HG02981 (cell line): ENCODE measurements at regions not wholly inside any gene's neighbourhood (a gene's known extent, or its start where the extent isn't known, plus 50 kb on each side); places are given as distances from the start of the nearest gene placed in this dataset.

Experiments
- ATAC-seq: cut with Tn5 transposase; IDR thresholded peaks from one replicate; pipeline ENCODE4 v1.9.1; 2021; ENCODE audit warnings: mild to moderate bottlenecking, moderate library complexity; ENCODE audit not compliant: unreplicated experiment

DNA sequence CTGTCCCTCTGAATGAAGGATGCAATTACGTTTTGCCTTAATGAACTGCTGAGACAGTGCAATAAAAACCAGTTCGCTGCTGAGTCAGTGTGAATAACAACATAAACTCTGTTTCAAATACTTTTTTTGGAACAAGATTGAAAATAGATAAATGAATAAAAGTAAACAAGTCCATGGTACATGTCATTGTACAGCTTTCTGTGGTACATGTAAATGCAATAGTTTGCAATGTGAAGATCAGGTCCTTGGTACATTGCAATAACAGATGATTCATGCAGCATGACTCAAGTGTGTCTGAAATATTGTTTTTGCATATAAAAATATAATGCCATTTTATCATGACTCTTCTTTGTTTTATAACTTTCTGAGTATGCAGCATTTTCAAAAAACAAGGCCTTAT, 193.4 kb upstream of the PACRGL start:
- no peak for ATAC-seq

DNA sequence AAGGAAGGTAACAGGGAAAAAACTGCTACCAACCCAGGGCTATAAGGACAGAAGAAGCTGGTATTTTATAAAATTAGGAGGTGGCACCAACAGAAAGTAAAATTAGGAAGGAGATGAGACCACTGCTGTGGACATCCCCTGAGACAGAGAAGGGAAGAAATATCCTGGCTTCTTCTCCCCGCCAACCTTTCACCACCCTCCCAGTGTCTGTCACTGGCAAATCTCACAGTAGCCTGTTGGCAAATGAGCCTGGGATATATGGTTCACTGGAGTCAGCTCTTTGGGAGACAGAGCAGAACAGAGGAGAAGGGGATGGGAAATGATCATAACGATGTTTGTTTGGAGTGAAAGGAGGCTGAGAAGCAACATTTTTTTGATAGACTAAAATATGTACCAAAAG, 190.9 kb upstream of the PACRGL start:
- no peak for ATAC-seq

DNA sequence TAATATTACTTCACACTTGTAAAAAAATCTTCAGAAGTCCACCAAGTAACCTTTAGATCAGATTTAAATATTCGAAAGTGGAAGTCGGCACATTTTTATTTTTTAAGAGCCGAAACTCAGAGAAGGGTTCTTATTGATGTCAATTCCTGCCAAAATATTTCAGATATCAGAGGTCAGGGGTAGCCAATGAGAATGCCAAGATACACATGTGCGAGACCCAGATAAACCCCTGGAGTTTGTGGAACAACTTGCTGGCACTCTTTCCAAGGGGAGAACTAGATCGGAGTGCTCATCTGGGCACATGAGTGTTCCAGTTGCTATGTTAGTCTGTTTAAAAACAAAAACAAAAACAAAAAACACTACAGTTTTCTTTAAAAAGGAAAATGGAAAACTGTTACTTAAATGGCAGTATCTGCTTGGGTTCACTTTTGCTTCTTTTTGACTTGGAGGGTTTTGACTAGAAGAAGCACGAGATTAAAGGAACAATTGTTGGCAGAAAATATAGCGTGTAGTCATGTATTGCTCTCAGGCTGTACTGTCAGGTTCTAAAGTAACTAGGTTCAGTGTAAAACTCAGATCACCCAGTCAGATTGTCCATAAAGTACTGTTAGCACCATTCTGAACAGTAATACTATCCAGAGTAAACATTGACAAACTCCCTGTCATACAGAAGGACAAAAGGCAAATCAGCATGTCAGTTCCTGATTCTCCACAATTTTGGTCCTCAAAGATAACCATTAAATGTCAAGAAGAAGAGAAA, 188.0 kb upstream of the PACRGL start:
- no peak for ATAC-seq

DNA sequence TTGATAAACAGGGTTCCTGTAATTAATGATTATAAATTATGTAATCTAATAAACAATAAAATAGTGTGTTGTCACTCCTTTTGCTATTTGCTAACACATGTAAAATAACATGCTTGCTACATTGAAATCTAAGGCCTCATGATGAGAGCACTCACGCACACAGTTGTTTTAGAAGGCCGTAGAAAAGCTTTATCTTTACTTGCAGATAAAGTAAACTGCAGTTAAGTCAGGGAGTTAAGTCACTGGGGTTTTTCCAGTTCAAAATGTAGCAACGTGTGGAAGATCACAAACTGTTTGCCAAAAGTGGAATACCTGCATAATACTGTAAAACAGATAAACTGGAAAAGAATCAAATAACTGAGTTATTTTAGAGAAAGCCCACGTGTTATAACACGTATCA, 187.3 kb upstream of the PACRGL start:
- ATAC-seq = no peak

DNA sequence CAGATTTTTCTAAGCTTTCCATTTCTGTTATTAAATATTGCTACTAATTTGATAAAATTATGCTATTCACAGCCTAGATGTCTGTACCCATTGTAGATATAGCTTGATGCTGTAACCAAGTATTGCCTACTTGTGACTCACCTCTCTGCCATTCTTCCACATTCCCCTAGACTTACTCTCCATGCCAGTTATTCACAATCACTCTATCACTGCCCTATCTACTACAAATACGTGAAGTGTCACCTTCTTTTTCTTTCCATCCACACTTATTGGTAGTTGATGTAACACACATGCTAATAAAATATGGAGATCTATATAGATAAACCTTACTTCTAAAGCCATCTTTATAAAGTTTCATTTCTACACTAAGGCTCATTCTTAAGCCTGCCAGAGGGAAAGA, 179.4 kb upstream of the PACRGL start:
- ATAC-seq = no peak

DNA sequence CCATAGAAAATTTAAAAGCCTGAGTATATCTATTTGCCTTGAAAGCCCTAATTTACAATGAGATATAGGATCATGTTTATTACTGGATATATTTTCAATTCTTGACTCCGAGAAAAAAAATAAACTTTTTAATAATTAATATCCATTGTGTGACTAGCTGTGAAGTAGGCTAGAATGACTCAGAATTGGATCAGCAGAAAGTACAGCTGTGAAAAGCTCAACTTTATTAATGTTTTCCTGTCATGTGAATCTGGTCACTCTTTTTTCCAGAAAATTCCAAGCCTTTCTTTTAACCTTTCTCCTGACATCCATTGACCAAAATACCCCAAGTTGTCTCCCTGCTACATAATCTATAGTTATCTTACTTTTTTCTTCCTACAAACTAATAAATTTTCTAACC, 171.8 kb upstream of the PACRGL start:
- no peak for ATAC-seq

DNA sequence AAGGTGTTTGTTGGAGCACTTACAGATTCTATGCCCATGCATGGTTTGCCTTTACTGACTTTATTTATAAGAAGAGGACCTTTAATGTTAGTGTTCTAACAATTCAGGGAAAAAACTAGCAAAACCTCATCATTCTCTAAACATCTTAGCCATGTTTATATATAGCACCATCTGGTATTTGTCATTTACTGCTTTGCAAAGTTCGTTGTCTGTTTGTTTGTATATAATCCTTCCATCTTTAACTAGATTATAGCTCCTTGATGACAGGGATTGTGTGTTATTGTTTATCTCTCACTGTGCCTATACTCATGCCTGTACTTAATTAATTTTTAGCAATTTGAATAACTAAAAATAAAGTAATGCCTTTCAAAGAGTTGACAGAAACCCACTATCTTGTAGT, 170.6 kb upstream of the PACRGL start:
- ATAC-seq = no peak

DNA sequence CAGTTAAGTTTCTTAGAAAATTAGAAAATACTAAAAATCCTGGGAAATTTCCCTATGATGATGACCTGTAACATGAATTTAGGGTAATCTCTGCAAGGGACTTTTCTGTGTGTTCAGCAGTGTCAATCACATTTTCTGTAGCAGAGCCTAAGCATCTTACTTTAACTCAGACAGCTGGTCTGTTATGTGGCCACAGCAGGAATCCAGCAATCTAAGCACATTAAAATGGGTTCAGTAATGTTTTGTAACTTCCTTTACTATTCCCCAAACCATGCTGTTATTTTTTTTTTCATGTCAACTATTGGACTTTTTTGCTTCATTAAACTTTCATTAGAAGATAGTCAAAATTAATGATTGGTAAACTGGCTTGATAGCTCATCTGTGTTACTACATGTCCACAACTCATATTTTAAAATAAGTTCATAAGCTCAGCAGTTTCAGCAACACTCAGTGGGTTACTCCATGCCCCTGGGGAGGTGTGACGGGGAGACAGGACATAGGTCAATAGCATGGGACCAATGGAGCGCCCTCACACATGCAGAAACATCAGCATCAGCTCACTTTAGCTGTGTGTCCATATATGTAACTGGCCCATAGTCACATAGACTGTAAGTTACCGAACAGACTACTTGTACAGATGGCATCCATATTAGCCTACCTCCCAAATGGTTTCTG, 168.0 kb upstream of the PACRGL start:
- ATAC-seq = no peak

DNA sequence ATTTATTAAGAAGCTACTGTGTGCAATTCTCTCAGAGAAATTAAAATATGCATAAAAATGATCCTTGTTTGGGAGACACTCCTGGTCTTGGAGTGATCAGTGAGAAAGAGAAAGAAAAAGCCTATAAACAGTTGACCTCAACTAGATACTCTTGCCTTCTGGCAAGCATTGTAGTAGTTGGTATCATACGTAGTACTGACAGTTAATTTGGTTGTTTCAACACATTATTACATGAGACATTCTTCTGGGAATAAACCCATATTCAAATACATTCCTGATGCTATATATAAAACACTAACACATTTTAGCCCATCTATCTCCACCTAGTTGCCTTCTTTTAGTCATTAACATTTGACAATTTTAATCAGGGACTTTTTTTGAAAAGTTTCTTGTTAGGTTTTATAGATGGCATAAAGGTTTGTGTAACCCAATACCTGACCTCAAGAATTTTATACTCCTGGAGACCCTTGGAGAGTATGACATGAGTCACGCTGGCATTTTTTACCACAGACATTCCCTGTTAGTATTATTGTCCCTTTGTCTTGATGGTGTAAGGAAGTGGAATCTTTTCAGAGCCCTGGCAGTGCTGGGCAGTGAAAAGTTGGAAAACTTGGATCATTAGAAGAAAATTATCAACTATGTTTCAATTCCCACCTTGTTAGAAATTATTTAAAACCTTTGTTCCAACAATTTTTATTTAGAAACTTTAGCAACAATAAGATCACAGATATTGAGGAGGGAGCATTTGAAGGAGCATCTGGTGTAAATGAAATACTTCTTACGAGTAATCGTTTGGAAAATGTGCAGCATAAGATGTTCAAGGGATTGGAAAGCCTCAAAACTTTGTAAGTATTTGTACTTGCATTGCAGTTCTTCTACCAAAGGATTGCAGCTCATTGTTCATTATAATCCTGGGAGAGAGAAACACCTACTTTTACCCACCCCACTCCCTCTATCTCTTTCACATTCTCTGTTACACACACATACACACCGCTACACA, 167.1 kb upstream of the PACRGL start:
- ATAC-seq = no peak

DNA sequence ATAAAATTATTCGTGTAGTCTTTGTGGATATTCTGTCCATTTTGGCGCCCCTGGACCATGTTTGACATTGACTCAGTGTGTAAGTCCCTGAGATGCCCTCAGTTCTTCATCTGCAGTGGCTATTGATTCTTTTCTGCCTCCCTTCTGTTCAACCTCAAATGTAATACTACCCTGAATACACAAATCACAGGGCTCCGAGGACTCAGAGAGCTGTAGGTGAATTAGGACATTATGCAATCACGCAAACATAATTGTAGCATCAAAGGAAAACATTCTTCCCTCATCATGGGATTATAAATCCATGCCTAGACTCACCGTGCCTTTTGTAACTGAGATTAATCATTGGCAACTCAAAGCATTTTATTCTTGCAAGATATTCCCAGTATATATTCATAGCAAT, 161.4 kb upstream of the PACRGL start:
- no peak for ATAC-seq

DNA sequence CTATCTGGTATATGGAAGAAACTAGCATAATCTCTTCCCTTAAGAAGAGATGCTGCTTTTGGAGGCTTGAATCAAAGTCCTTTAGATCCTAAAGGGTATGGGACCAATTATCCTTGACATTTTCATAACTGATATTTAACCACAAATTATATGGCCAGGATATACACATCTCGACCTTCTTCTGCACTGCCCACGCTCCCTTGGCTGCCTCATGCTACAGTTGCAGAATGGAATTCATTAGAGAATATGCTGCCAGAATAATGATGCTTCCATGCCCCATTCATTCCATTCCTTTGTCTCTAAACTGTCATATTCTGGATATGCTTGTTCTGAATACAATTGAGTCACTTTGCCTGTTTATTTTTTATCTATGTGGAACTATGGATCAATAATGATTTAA, 157.1 kb upstream of the PACRGL start:
- ATAC-seq = no peak

DNA sequence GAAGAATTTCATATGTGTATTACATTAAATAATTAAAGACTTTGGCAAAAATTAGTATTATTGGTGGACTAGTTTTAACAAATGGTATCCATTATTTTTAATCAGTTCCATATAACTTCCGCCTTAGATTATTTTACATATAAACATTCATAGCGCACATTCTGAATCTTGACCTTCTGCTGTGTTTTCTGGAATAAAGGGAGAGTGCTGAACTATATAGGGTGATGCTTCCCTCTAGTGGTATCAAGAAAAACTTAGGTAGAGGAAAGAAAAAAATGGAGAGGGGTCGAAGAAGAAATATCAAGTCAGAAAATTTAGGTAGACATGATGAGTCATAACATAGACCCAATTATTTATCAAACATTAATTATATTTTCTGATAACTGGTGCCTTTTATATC, 155.6 kb upstream of the PACRGL start:
- no peak for ATAC-seq

DNA sequence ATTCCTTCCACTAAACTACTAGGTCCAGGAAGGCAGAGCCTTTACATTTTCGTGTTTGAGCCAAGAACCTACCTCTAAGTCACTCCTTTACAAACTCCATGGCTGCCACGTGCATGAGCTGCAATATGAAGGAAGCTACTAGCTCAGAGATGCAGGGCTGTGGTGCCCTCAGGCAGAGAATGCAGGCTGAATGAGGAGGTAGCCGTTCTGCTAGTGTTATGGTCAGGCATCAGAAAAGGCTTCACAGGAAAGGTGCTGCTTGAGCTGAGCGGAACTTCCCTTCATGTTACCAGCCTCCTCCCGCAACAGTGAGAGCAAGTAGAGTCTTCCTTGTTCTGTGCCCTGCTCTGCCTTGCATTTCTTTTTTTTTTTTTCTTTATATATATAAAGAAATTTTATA, 148.3 kb upstream of the PACRGL start:
- no peak for ATAC-seq

DNA sequence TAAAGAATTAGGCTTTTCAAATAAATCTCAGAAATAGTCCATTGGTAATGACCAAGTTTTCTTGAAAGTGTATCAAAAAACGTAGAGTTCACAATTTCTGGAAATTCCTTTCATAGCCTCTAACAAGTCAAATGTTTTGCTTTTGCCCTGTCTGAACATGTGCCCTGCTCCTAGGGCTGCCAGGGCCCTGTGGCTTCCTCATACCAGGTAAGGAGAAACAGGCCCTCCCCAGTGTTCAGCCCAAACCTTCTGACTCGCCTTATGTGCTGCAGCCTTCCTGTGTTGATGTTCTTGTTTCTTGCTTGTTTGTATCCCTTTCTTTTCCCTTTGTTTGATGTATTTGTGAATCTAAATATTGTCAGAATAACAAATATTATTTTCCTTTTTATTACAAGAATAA, 146.1 kb upstream of the PACRGL start:
- ATAC-seq = no peak

DNA sequence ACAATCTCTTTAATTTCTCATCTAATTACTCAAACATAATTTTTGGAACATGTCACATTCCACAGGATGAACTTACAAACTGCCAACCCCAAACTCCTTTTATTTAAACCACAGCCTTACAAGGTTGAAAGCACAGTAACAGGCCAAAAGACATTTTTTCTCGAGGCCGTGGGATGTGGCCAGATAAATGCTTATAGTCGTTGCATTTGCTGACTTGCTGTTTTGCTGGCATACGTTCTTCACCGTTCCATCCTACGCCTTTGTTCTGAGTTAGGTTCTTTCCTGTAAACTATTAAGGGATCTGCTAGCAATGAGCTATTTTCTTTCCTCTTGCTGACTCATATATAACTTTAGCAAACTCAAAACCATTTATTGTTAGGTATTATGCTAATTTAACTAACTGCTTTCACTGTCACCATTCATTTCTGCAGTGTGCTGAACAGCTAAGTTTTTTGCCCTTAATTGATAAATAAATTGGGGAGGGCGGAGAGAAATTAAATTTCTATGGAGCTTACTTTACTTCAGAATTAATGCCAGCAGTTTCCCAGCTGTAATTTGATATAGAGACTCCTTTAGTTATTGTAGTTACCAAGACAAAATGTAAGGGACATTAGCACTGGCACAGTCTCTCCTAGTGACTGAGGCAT, 135.1 kb upstream of the PACRGL start:
- no peak for ATAC-seq

DNA sequence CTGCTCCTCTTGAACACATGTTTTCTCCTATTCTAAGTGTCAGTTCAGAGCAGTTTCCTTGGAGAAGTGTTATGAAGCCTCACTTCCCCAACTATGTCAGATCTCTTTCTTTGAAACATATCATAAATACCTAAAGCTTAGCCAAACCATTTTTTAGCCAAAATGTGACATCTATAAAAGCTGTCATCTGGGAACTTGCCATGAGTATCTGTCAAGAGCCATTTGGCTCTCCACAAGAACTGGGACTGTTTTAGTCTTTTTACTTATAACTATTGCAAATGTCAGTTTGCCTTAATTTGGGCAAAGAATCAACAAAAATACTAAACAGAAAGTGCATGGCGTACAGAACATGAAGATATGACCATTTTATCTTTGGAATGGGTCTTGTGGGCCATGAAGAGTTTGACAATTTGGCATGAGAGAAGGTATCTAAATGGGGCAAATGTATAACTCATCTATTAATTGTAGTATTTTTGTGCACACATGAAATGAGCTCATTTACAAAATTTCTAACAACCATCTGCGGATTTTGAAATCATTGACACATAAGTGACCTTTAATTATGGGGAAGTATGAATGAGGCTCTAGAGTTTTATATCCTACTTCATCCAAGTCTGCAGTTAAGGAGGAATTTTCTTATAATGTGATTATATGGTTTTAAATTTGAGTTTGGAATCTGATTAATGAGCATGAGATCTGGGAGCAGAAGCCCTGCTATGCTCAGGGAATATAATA, 129.1 kb upstream of the PACRGL start:
- ATAC-seq = no peak

DNA sequence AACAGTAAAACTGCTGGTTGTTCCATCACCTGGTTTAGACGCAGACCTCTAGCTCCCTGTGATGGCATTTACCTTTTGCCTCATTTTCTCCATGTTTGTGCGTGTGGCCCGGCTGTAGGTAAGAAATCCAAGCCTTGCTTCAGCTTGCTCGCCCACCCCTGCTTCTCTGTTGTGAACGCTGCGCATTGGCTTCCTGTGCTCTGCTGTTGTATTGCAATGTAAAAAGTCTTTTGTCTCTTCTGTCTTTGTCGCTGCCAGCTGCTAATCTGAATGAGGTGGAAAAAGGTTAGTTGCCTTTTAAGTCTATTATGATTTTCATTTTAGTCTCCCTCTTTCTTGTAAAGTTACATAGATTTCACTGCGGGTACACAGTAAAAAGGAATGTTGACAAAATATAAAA, 127.3 kb upstream of the PACRGL start:
- ATAC-seq = no peak

DNA sequence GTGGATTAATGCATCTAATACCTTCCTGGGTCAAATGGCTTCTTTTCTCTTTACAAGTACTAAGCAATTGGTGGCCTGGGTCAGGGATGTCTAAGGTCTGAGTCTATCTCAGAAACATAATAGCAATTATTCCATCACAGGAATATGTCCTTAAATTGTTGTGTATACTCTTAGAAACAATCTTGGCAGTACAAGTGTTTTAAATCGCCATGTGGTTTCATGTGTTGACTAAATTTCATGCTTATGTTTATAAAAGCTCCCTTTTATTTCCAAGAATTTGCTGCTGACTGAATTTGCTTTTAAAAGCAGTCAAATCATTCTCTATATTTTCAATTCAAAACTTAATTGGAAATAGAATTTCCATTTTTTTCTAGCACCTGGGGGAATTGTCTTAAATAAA, 125.3 kb upstream of the PACRGL start:
- ATAC-seq = no peak

DNA sequence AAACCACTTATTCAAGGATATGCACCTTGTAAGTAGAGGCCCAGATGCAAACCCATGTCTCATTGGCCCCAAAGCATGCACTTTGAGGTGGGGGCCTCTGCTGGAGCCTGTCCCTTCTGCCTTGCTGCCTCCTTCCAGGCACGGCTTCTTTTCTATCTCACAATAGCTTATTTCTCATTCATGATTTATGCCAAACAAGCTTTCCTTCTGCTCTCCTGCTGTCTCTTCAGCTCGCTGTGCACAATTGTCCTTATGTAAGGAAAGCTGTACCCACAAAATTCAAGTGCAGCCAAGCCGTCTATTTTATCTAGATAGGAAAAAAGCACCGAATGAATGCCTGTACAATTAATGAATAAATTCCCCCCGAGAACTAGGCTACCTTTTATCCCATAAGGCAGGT, 124.8 kb upstream of the PACRGL start:
- ATAC-seq = no peak

DNA sequence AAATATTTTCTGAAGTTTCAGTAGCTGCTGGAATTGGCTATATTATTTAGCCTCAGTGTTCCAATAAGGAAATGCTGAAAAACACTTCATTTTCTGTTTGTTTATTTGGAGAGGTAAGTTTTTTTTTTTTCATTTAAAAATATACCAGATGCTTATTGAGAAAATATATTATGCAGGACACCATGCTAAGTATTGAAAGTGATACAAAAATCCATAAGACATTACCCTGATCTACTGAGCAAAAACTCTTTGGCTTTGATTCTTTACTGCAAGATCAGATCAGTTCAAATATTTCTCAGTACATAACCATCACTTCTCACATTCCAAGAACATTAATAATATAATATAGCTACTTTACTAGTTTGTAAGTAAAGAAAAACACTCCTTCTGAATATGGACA, 123.4 kb upstream of the PACRGL start:
- no peak for ATAC-seq
